ENCODE measurements at regions not wholly inside any gene's neighbourhood (a gene's known extent, or its start where the extent isn't known, plus 50 kb on each side); places are given as distances from the start of the nearest gene placed in this dataset.

- no peaks in the 10 kb centered on the region for H3K4me1 ChIP-seq (ENCODE audit: control insufficient read depth in 1 of 2, extremely low read depth in 1 of 2, insufficient read depth in 2 of 2, low read length in 2 of 2)
- ATAC-seq (replicated peaks in 1 of 4) (no peak), DNase-seq (no peak)
- H3K36me3 Mint-ChIP-seq, result no peaks in the 10 kb centered on the region
- peaks cover 3% of the 10 kb centered on the region in 2 donors for H3K27me3 Mint-ChIP-seq
- H3K36me3 ChIP-seq (ENCODE audit: control insufficient read depth in 2 of 2, extremely low read depth in 1 of 2, insufficient read depth in 1 of 2, low read length in 1 of 2), result no peaks in the 10 kb centered on the region
- no peak overlapping the region for H3K27ac ChIP-seq (ENCODE audit: low read length)
- no peaks in the 10 kb centered on the region for H3K4me1 Mint-ChIP-seq
- H3K4me3 ChIP-seq (ENCODE audit: control insufficient read depth in 1 of 2, extremely low read depth in 1 of 2, low read length in 1 of 2), result no peak overlapping the region
- ChIA-PET POLR2A (no interaction called here), CTCF (no interaction called here)
- H3K27me3 ChIP-seq (replicated peaks in 1 of 2; ENCODE audit: control insufficient read depth in 2 of 2, extremely low read depth in 1 of 2, insufficient read depth in 2 of 2, low read length in 1 of 2), result no peaks in the 10 kb centered on the region
- H3K27ac Mint-ChIP-seq, result no peak overlapping the region
- no peak overlapping the region for H3K4me3 Mint-ChIP-seq
- H3K9me3 Mint-ChIP-seq, result no peaks in the 10 kb centered on the region
- WGBS (ENCODE audit: insufficient coverage), result 13% methylated on average over 3 of the region's 6 CpGs
- no peaks in the 10 kb centered on the region for H3K9me3 ChIP-seq
These were observed 1349.0 kb upstream of the B3GALT2 start for GRCh38 chr1:194535369-194535768.

GRCh38 chr1:194534784-194535183, 1348.4 kb upstream of the B3GALT2 start:
- no peak overlapping the region for H3K27ac Mint-ChIP-seq
- ChIA-PET POLR2A (interaction anchor here in 1 of 2 donors (0.6 kb wide), 1 partner anchor 1392 kb away, joined by 4 read pairs; no protein-coding TSS in a partner anchor), CTCF (no interaction called here)
- DNase-seq (no peak), ATAC-seq (replicated peaks in 1 of 4) (no peak)
- H3K27ac ChIP-seq (ENCODE audit: low read length), result no peak overlapping the region
- H3K4me1 Mint-ChIP-seq, result no peaks in the 10 kb centered on the region
- H3K9me3 Mint-ChIP-seq, result no peaks in the 10 kb centered on the region
- H3K4me1 ChIP-seq (ENCODE audit: control insufficient read depth in 1 of 2, extremely low read depth in 1 of 2, insufficient read depth in 2 of 2, low read length in 2 of 2), result no peaks in the 10 kb centered on the region
- no peaks in the 10 kb centered on the region for H3K36me3 ChIP-seq (ENCODE audit: control insufficient read depth in 2 of 2, extremely low read depth in 1 of 2, insufficient read depth in 1 of 2, low read length in 1 of 2)
- H3K27me3 ChIP-seq (replicated peaks in 1 of 2; ENCODE audit: control insufficient read depth in 2 of 2, extremely low read depth in 1 of 2, insufficient read depth in 2 of 2, low read length in 1 of 2), result no peaks in the 10 kb centered on the region
- no peaks in the 10 kb centered on the region for H3K36me3 Mint-ChIP-seq
- H3K4me3 ChIP-seq (ENCODE audit: control insufficient read depth in 1 of 2, extremely low read depth in 1 of 2, low read length in 1 of 2), result no peak overlapping the region
- WGBS (ENCODE audit: insufficient coverage), result 71% methylated on average over 4 of the region's 6 CpGs
- H3K27me3 Mint-ChIP-seq, result peaks cover 3% of the 10 kb centered on the region in 2 donors
- no peak overlapping the region for H3K4me3 Mint-ChIP-seq
- no peaks in the 10 kb centered on the region for H3K9me3 ChIP-seq

GRCh38 chr1:194533641-194534040, 1347.2 kb upstream of the B3GALT2 start:
- Histone ChIP-seq H3K4me1 (ENCODE audit: control insufficient read depth in 1 of 2, extremely low read depth in 1 of 2, insufficient read depth in 2 of 2, low read length in 2 of 2) (no peaks in the 10 kb centered on the region), H3K27ac (ENCODE audit: low read length) (no peak overlapping the region), H3K4me3 (ENCODE audit: control insufficient read depth in 1 of 2, extremely low read depth in 1 of 2, low read length in 1 of 2) (no peak overlapping the region), H3K36me3 (ENCODE audit: control insufficient read depth in 2 of 2, extremely low read depth in 1 of 2, insufficient read depth in 1 of 2, low read length in 1 of 2) (no peaks in the 10 kb centered on the region), H3K27me3 (replicated peaks in 1 of 2; ENCODE audit: control insufficient read depth in 2 of 2, extremely low read depth in 1 of 2, insufficient read depth in 2 of 2, low read length in 1 of 2) (no peaks in the 10 kb centered on the region), H3K9me3 (no peaks in the 10 kb centered on the region)
- H3K36me3 Mint-ChIP-seq, result no peaks in the 10 kb centered on the region
- ChIA-PET POLR2A (no interaction called here), CTCF (no interaction called here)
- H3K4me1 Mint-ChIP-seq, result no peaks in the 10 kb centered on the region
- no peaks in the 10 kb centered on the region for H3K9me3 Mint-ChIP-seq
- no CpG with 5 or more reads among the region's 2 CpGs for WGBS (ENCODE audit: insufficient coverage)
- ATAC-seq (replicated peaks in 1 of 4), result no peak
- DNase-seq, result no peak
- no peak overlapping the region for H3K4me3 Mint-ChIP-seq
- H3K27ac Mint-ChIP-seq, result no peak overlapping the region
- H3K27me3 Mint-ChIP-seq, result peaks cover 3% of the 10 kb centered on the region in 2 donors

GRCh38 chr1:194517567-194517966, 1331.2 kb upstream of the B3GALT2 start:
- H3K9me3 ChIP-seq, result no peaks in the 10 kb centered on the region
- H3K4me3 ChIP-seq (ENCODE audit: control insufficient read depth in 1 of 2, extremely low read depth in 1 of 2, low read length in 1 of 2), result no peak overlapping the region
- H3K4me1 ChIP-seq (ENCODE audit: control insufficient read depth in 1 of 2, extremely low read depth in 1 of 2, insufficient read depth in 2 of 2, low read length in 2 of 2), result no peaks in the 10 kb centered on the region
- peaks cover 0 to 2% (median 0%) of the 10 kb centered on the region in 3 donors for H3K4me1 Mint-ChIP-seq
- WGBS (ENCODE audit: insufficient coverage), result no CpG with 5 or more reads among the region's 3 CpGs
- ChIA-PET POLR2A (no interaction called here), CTCF (interaction anchor here in 1 of 2 donors (0.5 kb wide), 1 partner anchor 1556 kb away, joined by 3 read pairs; no protein-coding TSS in a partner anchor)
- H3K36me3 ChIP-seq (ENCODE audit: control insufficient read depth in 2 of 2, extremely low read depth in 1 of 2, insufficient read depth in 1 of 2, low read length in 1 of 2), result no peaks in the 10 kb centered on the region
- H3K9me3 Mint-ChIP-seq, result no peaks in the 10 kb centered on the region
- DNase-seq (no peak), ATAC-seq (replicated peaks in 1 of 4) (no peak)
- H3K27ac ChIP-seq (ENCODE audit: low read length), result no peak overlapping the region
- H3K27me3 Mint-ChIP-seq, result no peaks in the 10 kb centered on the region
- H3K4me3 Mint-ChIP-seq, result no peak overlapping the region
- no peaks in the 10 kb centered on the region for H3K36me3 Mint-ChIP-seq
- H3K27ac Mint-ChIP-seq, result no peak overlapping the region
- H3K27me3 ChIP-seq (replicated peaks in 1 of 2; ENCODE audit: control insufficient read depth in 2 of 2, extremely low read depth in 1 of 2, insufficient read depth in 2 of 2, low read length in 1 of 2), result no peaks in the 10 kb centered on the region

DNA sequence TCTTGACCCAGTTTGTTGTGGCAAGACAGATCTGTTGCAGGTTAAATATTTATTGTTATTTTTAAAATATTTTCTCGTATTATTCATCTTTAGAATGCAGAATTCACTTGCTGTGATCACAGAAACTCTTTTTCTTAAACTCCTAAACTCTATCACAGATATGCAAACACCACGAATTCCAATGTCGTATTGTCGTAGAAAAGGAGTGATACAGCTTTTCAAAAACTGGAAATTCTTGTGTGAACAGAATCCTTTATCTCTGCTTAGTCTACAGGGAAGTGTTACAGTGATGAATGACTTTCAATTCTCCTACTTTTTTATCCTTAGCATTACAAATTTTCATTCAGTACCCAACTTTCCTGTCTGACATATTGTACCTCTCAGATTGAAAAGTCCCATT, 1329.5 kb upstream of the B3GALT2 start:
- no peaks in the 10 kb centered on the region for H3K27me3 Mint-ChIP-seq
- H3K4me1 ChIP-seq (ENCODE audit: control insufficient read depth in 1 of 2, extremely low read depth in 1 of 2, insufficient read depth in 2 of 2, low read length in 2 of 2), result no peaks in the 10 kb centered on the region
- no peak overlapping the region for H3K27ac Mint-ChIP-seq
- H3K9me3 ChIP-seq, result no peaks in the 10 kb centered on the region
- H3K4me1 Mint-ChIP-seq, result no peaks in the 10 kb centered on the region
- WGBS (ENCODE audit: insufficient coverage), result no CpG with 5 or more reads among the region's 4 CpGs
- no peak overlapping the region for H3K4me3 ChIP-seq (ENCODE audit: control insufficient read depth in 1 of 2, extremely low read depth in 1 of 2, low read length in 1 of 2)
- CTCF ChIA-PET, result no interaction called here
- no peak overlapping the region for H3K27ac ChIP-seq (ENCODE audit: low read length)
- no peak for DNase-seq
- H3K36me3 Mint-ChIP-seq, result no peaks in the 10 kb centered on the region
- ATAC-seq (replicated peaks in 1 of 4), result no peak
- H3K4me3 Mint-ChIP-seq, result no peak overlapping the region
- peaks cover 0 to 6% (median 2%) of the 10 kb centered on the region in 3 donors for H3K9me3 Mint-ChIP-seq
- H3K36me3 ChIP-seq (ENCODE audit: control insufficient read depth in 2 of 2, extremely low read depth in 1 of 2, insufficient read depth in 1 of 2, low read length in 1 of 2), result no peaks in the 10 kb centered on the region
- POLR2A ChIA-PET, result no interaction called here
- no peaks in the 10 kb centered on the region for H3K27me3 ChIP-seq (replicated peaks in 1 of 2; ENCODE audit: control insufficient read depth in 2 of 2, extremely low read depth in 1 of 2, insufficient read depth in 2 of 2, low read length in 1 of 2)

- no peaks in the 10 kb centered on the region for H3K4me1 Mint-ChIP-seq
- H3K4me1 ChIP-seq (ENCODE audit: control insufficient read depth in 1 of 2, extremely low read depth in 1 of 2, insufficient read depth in 2 of 2, low read length in 2 of 2), result no peaks in the 10 kb centered on the region
- H3K36me3 Mint-ChIP-seq, result no peaks in the 10 kb centered on the region
- H3K27ac ChIP-seq (ENCODE audit: low read length), result no peak overlapping the region
- H3K9me3 Mint-ChIP-seq, result peaks cover 2 to 16% (median 7%) of the 10 kb centered on the region in 3 donors
- H3K4me3 Mint-ChIP-seq, result no peak overlapping the region
- no peak overlapping the region for H3K27ac Mint-ChIP-seq
- no peaks in the 10 kb centered on the region for H3K27me3 ChIP-seq (replicated peaks in 1 of 2; ENCODE audit: control insufficient read depth in 2 of 2, extremely low read depth in 1 of 2, insufficient read depth in 2 of 2, low read length in 1 of 2)
- H3K9me3 ChIP-seq, result no peaks in the 10 kb centered on the region
- H3K4me3 ChIP-seq (ENCODE audit: control insufficient read depth in 1 of 2, extremely low read depth in 1 of 2, low read length in 1 of 2), result no peak overlapping the region
- POLR2A ChIA-PET, result no interaction called here
- DNase-seq, result no peak
- H3K36me3 ChIP-seq (ENCODE audit: control insufficient read depth in 2 of 2, extremely low read depth in 1 of 2, insufficient read depth in 1 of 2, low read length in 1 of 2), result no peaks in the 10 kb centered on the region
- CTCF ChIA-PET, result no interaction called here
- WGBS (ENCODE audit: insufficient coverage), result 100% methylated on average over 1 of the region's 3 CpGs
- ATAC-seq (replicated peaks in 1 of 4), result no peak
- H3K27me3 Mint-ChIP-seq, result no peaks in the 10 kb centered on the region
These were observed 1326.5 kb upstream of the B3GALT2 start for GRCh38 chr1:194512957-194513356.

GRCh38 chr1:194512345-194512744, 1325.9 kb upstream of the B3GALT2 start:
- no peaks in the 10 kb centered on the region for H3K4me1 ChIP-seq (ENCODE audit: control insufficient read depth in 1 of 2, extremely low read depth in 1 of 2, insufficient read depth in 2 of 2, low read length in 2 of 2)
- H3K4me3 ChIP-seq (ENCODE audit: control insufficient read depth in 1 of 2, extremely low read depth in 1 of 2, low read length in 1 of 2), result no peak overlapping the region
- no peaks in the 10 kb centered on the region for H3K27me3 Mint-ChIP-seq
- no peak overlapping the region for H3K27ac Mint-ChIP-seq
- no peaks in the 10 kb centered on the region for H3K9me3 ChIP-seq
- ChIA-PET POLR2A (no interaction called here), CTCF (no interaction called here)
- H3K4me3 Mint-ChIP-seq, result no peak overlapping the region
- no peak overlapping the region for H3K27ac ChIP-seq (ENCODE audit: low read length)
- H3K36me3 ChIP-seq (ENCODE audit: control insufficient read depth in 2 of 2, extremely low read depth in 1 of 2, insufficient read depth in 1 of 2, low read length in 1 of 2), result no peaks in the 10 kb centered on the region
- H3K9me3 Mint-ChIP-seq, result peaks cover 2 to 16% (median 7%) of the 10 kb centered on the region in 3 donors
- no peaks in the 10 kb centered on the region for H3K4me1 Mint-ChIP-seq
- no CpG with 5 or more reads among the region's 2 CpGs for WGBS (ENCODE audit: insufficient coverage)
- ATAC-seq (replicated peaks in 1 of 4), result no peak
- H3K27me3 ChIP-seq (replicated peaks in 1 of 2; ENCODE audit: control insufficient read depth in 2 of 2, extremely low read depth in 1 of 2, insufficient read depth in 2 of 2, low read length in 1 of 2), result no peaks in the 10 kb centered on the region
- no peaks in the 10 kb centered on the region for H3K36me3 Mint-ChIP-seq
- DNase-seq, result no peak

All from T-cell (primary cell).